ENCODE measurements at regions not wholly inside any gene's neighbourhood (a gene's known extent, or its start where the extent isn't known, plus 50 kb on each side); places are given as distances from the start of the nearest gene placed in this dataset.

DNA sequence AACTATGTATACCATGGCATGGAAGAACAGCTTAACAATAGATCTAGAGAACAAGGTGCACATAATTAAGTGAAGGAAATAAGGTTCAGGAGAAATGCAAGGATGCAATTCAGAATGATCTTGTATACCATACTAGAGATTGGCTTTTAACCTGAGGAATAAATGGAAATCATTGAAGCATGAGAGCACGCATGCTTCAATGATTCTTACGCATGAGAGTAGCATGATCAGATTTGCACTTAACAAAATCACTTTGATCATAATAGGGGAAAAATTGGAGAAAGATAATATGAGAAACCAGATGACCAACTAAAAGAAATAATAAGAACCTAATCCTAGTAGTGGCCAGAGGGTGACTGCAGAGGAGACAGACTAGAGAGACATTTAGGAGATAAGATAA lies 133.3 kb upstream of the FSCB start:
- Histone ChIP-seq H3K14ac (replicated peaks; ENCODE audit: low read depth, low read length) (no peak overlapping the region), H4K8ac (ENCODE audit: low read depth in 2 of 2, low read length in 2 of 2) (no peak overlapping the region), H3K9me3 (ENCODE audit: control insufficient read depth, insufficient read depth, low read length) (0 out of 2 replicates have a peak, but pooled peaks cover 2% of the 10 kb centered on the region), H4K5ac (ENCODE audit: low read depth, low read length) (no peak overlapping the region), H3K23ac (ENCODE audit: low read depth, low read length) (no peak overlapping the region), H3K4me3 (ENCODE audit: insufficient read depth, low read depth, low read length) (no peak overlapping the region), H2BK15ac (ENCODE audit: low read depth, low read length) (no peak overlapping the region), H3K27me3 (ENCODE audit: control insufficient read depth, insufficient read depth, low read length) (no peaks in the 10 kb centered on the region), H3K9me1 (ENCODE audit: insufficient read depth, low read length) (no peaks in the 10 kb centered on the region), H2BK5ac (ENCODE audit: low read depth, low read length, poor library complexity, severe bottlenecking) (no peak overlapping the region), H3K27ac (ENCODE audit: insufficient read depth, low read length) (no peak overlapping the region), H2AK9ac (replicated peaks; ENCODE audit: low read depth, low read length, poor library complexity) (no peak overlapping the region), H3K56ac (ENCODE audit: extremely low read depth, insufficient read depth, low read length) (no peak overlapping the region), H3K4me1 (ENCODE audit: control insufficient read depth, insufficient read depth, low read length) (no peaks in the 10 kb centered on the region), H2BK120ac (ENCODE audit: low read depth, low read length) (no peak overlapping the region), H4K20me1 (ENCODE audit: insufficient read depth, low read length) (no peaks in the 10 kb centered on the region), H3K18ac (ENCODE audit: low read depth, low read length) (no peak overlapping the region), H3K4me2 (ENCODE audit: low read depth, low read length) (no peak overlapping the region), H4K91ac (ENCODE audit: insufficient read depth, low read depth, low read length) (no peak overlapping the region), H2BK20ac (ENCODE audit: low read depth, low read length) (no peak overlapping the region), H3K36me3 (ENCODE audit: control insufficient read depth, insufficient read depth, low read length) (no peaks in the 10 kb centered on the region), H2AK5ac (ENCODE audit: low read depth, low read length) (no peak overlapping the region), H3K9ac (ENCODE audit: low read depth, low read length) (no peak overlapping the region), H3K4ac (ENCODE audit: low read depth, low read length) (no peak overlapping the region), H3K79me1 (ENCODE audit: low read depth in 1 of 2, low read length in 2 of 2) (no peaks in the 10 kb centered on the region), H2AFZ (replicated peaks; ENCODE audit: low read length, poor library complexity) (no peak overlapping the region)
- ChIA-PET POLR2A (ENCODE audit: unreplicated experiment) (no interaction called here), CTCF (no interaction called here)
- BruUV-seq (replicated peaks): no TSS peak
- ATAC-seq (ENCODE audit: low read depth) (no peak), DNase-seq (no peak)
- in situ Hi-C loops (cut with MboI; ENCODE audit: low sequenced_read_pairs): no loop called here
- intact Hi-C loops (cut with micrococcal nuclease): no loop called here
- no CpG with 5 or more reads among the region's 2 CpGs for WGBS, 2 experiments (ENCODE audit: extremely low coverage in 2 of 2, insufficient read length in 1 of 2)
- dilution Hi-C loops (cut with HindIII; ENCODE audit: low sequenced_read_pairs, unreplicated experiment): no loop called here
- TF ChIP-seq NFE2L2 (IDR thresholded peaks at IDR 0.05; ENCODE audit: low read depth, low read length) (no peak), FOS (IDR thresholded peaks at IDR 0.05; ENCODE audit: low read depth, low read length) (no peak), CEBPB (IDR thresholded peaks at IDR 0.05; ENCODE audit: low read depth, low read length) (no peak), POLR2A (IDR thresholded peaks at IDR 0.05; ENCODE audit: low read depth, low read length) (no peak), SMC3 (IDR thresholded peaks at IDR 0.05; ENCODE audit: low read depth, low read length) (no peak), CHD1 (IDR thresholded peaks at IDR 0.05; ENCODE audit: low read depth, low read length) (no peak), MXI1 (IDR thresholded peaks at IDR 0.05; ENCODE audit: borderline replicate concordance, low read depth, low read length) (no peak)
- TF ChIP-seq, protein P1, sequence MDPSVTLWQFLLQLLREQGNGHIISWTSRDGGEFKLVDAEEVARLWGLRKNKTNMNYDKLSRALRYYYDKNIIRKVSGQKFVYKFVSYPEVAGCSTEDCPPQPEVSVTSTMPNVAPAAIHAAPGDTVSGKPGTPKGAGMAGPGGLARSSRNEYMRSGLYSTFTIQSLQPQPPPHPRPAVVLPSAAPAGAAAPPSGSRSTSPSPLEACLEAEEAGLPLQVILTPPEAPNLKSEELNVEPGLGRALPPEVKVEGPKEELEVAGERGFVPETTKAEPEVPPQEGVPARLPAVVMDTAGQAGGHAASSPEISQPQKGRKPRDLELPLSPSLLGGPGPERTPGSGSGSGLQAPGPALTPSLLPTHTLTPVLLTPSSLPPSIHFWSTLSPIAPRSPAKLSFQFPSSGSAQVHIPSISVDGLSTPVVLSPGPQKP (IDR thresholded peaks at IDR 0.05; ENCODE audit: borderline replicate concordance, low read depth, low read length): no peak

Data from IMR-90 (cell line).